ENCODE measurements at regions not wholly inside any gene's neighbourhood (a gene's known extent, or its start where the extent isn't known, plus 50 kb on each side); places are given as distances from the start of the nearest gene placed in this dataset.

GRCh38 chr16:51907680-51908079 is 639.3 kb downstream of the TOX3 start:
- TF ChIP-seq CEBPB (IDR thresholded peaks at IDR 0.05; ENCODE audit: low read depth): no peak
- TF ChIP-seq CTCF (IDR thresholded peaks at IDR 0.05 in 2 of 3, conservative IDR thresholded peaks at IDR 0.05 in 1 of 3; ENCODE audit: borderline replicate concordance in 1 of 3, insufficient read depth in 1 of 3, low read depth in 2 of 3, low read length in 2 of 3): no peak
- TF ChIP-seq EZH2 (IDR thresholded peaks at IDR 0.05): no peak
- no peak for TF ChIP-seq POLR2A (IDR thresholded peaks at IDR 0.05; ENCODE audit: borderline replicate concordance, extremely low read depth, insufficient read depth, insufficient read length)
- no peak for TF ChIP-seq CBX3 (IDR thresholded peaks at IDR 0.05; ENCODE audit: low read depth)
- no peak for TF ChIP-seq POLR2AphosphoS5 (IDR thresholded peaks at IDR 0.05; ENCODE audit: low read depth, low read length)
- TF ChIP-seq ELF1 (IDR thresholded peaks at IDR 0.05; ENCODE audit: borderline replicate concordance, low read depth): no peak
- TF ChIP-seq ATF3 (IDR thresholded peaks at IDR 0.05): no peak
- no peak for TF ChIP-seq SP1 (IDR thresholded peaks at IDR 0.05; ENCODE audit: low read depth)
- no peak for TF ChIP-seq EZH2phosphoT487 (IDR thresholded peaks at IDR 0.05; ENCODE audit: borderline replicate concordance)
